ENCODE measurements at regions not wholly inside any gene's neighbourhood (a gene's known extent, or its start where the extent isn't known, plus 50 kb on each side); places are given as distances from the start of the nearest gene placed in this dataset.

- TF ChIP-seq, protein P1, sequence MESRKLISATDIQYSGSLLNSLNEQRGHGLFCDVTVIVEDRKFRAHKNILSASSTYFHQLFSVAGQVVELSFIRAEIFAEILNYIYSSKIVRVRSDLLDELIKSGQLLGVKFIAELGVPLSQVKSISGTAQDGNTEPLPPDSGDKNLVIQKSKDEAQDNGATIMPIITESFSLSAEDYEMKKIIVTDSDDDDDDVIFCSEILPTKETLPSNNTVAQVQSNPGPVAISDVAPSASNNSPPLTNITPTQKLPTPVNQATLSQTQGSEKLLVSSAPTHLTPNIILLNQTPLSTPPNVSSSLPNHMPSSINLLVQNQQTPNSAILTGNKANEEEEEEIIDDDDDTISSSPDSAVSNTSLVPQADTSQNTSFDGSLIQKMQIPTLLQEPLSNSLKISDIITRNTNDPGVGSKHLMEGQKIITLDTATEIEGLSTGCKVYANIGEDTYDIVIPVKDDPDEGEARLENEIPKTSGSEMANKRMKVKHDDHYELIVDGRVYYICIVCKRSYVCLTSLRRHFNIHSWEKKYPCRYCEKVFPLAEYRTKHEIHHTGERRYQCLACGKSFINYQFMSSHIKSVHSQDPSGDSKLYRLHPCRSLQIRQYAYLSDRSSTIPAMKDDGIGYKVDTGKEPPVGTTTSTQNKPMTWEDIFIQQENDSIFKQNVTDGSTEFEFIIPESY (IDR thresholded peaks at IDR 0.05): no peak
- no peak for TF ChIP-seq HNF4G (IDR thresholded peaks at IDR 0.05)
- TF ChIP-seq FOXA1 (IDR thresholded peaks at IDR 0.05): no peak
- no peak for TF ChIP-seq RXRA (IDR thresholded peaks at IDR 0.05)
- TF ChIP-seq, protein P2, sequence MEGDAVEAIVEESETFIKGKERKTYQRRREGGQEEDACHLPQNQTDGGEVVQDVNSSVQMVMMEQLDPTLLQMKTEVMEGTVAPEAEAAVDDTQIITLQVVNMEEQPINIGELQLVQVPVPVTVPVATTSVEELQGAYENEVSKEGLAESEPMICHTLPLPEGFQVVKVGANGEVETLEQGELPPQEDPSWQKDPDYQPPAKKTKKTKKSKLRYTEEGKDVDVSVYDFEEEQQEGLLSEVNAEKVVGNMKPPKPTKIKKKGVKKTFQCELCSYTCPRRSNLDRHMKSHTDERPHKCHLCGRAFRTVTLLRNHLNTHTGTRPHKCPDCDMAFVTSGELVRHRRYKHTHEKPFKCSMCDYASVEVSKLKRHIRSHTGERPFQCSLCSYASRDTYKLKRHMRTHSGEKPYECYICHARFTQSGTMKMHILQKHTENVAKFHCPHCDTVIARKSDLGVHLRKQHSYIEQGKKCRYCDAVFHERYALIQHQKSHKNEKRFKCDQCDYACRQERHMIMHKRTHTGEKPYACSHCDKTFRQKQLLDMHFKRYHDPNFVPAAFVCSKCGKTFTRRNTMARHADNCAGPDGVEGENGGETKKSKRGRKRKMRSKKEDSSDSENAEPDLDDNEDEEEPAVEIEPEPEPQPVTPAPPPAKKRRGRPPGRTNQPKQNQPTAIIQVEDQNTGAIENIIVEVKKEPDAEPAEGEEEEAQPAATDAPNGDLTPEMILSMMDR (IDR thresholded peaks at IDR 0.05; ENCODE audit: low read depth, low read length, missing input control): no peak
- 70% methylated on average over 4 of the region's 4 CpGs for WGBS
- DNase-seq (ENCODE audit: low spot score): no peak
Observed at GRCh38 chr5:166013415-166013814, 2278.0 kb upstream of the WWC1 start.

GRCh38 chr5:166014256-166014655, 2277.2 kb upstream of the WWC1 start:
- Histone ChIP-seq H3K27ac (ENCODE audit: low read depth in 1 of 2, low read length in 2 of 2) (no peak overlapping the region), H3K27me3 (ENCODE audit: control insufficient read depth in 4 of 4, insufficient read depth in 4 of 4, low read length in 3 of 4) (no peaks in the 10 kb centered on the region), H3K9me3 (ENCODE audit: control insufficient read depth in 4 of 4, low read length in 3 of 4) (peaks cover 0 to 3% (median 0%) of the 10 kb centered on the region in 4 donors), H3K36me3 (ENCODE audit: control insufficient read depth in 4 of 4, insufficient read depth in 3 of 4, low read depth in 1 of 4, low read length in 3 of 4) (no peaks in the 10 kb centered on the region), H3K4me3 (ENCODE audit: low read depth in 1 of 3, low read length in 3 of 3) (no peak overlapping the region), H3K9ac (ENCODE audit: low read depth in 1 of 2, low read length in 2 of 2) (no peak overlapping the region), H3K4me1 (ENCODE audit: control insufficient read depth in 4 of 4, insufficient read depth in 4 of 4, low read length in 3 of 4) (no peaks in the 10 kb centered on the region)
- TF ChIP-seq HNF4G (IDR thresholded peaks at IDR 0.05) (no peak), SP1 (IDR thresholded peaks at IDR 0.05) (no peak)
- TF ChIP-seq, protein P3, sequence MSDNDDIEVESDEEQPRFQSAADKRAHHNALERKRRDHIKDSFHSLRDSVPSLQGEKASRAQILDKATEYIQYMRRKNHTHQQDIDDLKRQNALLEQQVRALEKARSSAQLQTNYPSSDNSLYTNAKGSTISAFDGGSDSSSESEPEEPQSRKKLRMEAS (IDR thresholded peaks at IDR 0.05): no peak
- DNase-seq (ENCODE audit: low spot score): no peak
- WGBS: 45% methylated on average over 2 of the region's 2 CpGs

More at GRCh38 chr5:166013415-166013814, 2278.0 kb upstream of the WWC1 start:
- H3K4me3 ChIP-seq (ENCODE audit: low read depth in 1 of 3, low read length in 3 of 3): no peak overlapping the region
- H3K9ac ChIP-seq (ENCODE audit: low read depth in 1 of 2, low read length in 2 of 2): no peak overlapping the region
- H3K27ac ChIP-seq (ENCODE audit: low read depth in 1 of 2, low read length in 2 of 2): no peak overlapping the region
- no peaks in the 10 kb centered on the region for H3K36me3 ChIP-seq (ENCODE audit: control insufficient read depth in 4 of 4, insufficient read depth in 3 of 4, low read depth in 1 of 4, low read length in 3 of 4)
- no peaks in the 10 kb centered on the region for H3K4me1 ChIP-seq (ENCODE audit: control insufficient read depth in 4 of 4, insufficient read depth in 4 of 4, low read length in 3 of 4)
- H3K27me3 ChIP-seq (ENCODE audit: control insufficient read depth in 4 of 4, insufficient read depth in 4 of 4, low read length in 3 of 4): no peaks in the 10 kb centered on the region
- H3K9me3 ChIP-seq (ENCODE audit: control insufficient read depth in 4 of 4, low read length in 3 of 4): peaks cover 0 to 3% (median 0%) of the 10 kb centered on the region in 4 donors

- Histone ChIP-seq H3K4me3 (ENCODE audit: low read depth in 1 of 3, low read length in 3 of 3) (no peak overlapping the region), H3K9me3 (ENCODE audit: control insufficient read depth in 4 of 4, low read length in 3 of 4) (no peaks in the 10 kb centered on the region), H3K4me1 (ENCODE audit: control insufficient read depth in 4 of 4, insufficient read depth in 4 of 4, low read length in 3 of 4) (no peaks in the 10 kb centered on the region), H3K27me3 (ENCODE audit: control insufficient read depth in 4 of 4, insufficient read depth in 4 of 4, low read length in 3 of 4) (peaks cover 0 to 3% (median 0%) of the 10 kb centered on the region in 4 donors), H3K27ac (ENCODE audit: low read depth in 1 of 2, low read length in 2 of 2) (no peak overlapping the region), H3K36me3 (ENCODE audit: control insufficient read depth in 4 of 4, insufficient read depth in 3 of 4, low read depth in 1 of 4, low read length in 3 of 4) (no peaks in the 10 kb centered on the region), H3K9ac (ENCODE audit: low read depth in 1 of 2, low read length in 2 of 2) (no peak overlapping the region)
- 61% methylated on average over 1 of the region's 1 CpG for WGBS
- no peak for DNase-seq (ENCODE audit: low spot score)
- TF ChIP-seq YY1 (IDR thresholded peaks at IDR 0.05): no peak
- TF ChIP-seq, protein P4, sequence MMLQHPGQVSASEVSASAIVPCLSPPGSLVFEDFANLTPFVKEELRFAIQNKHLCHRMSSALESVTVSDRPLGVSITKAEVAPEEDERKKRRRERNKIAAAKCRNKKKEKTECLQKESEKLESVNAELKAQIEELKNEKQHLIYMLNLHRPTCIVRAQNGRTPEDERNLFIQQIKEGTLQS (IDR thresholded peaks at IDR 0.05): no peak
- no peak for TF ChIP-seq EGR1 (IDR thresholded peaks at IDR 0.05; ENCODE audit: low read depth in 2 of 2)
- TF ChIP-seq JUND (IDR thresholded peaks at IDR 0.05): no peak
- TF ChIP-seq RAD21 (IDR thresholded peaks at IDR 0.05): no peak
- TF ChIP-seq, protein P5, sequence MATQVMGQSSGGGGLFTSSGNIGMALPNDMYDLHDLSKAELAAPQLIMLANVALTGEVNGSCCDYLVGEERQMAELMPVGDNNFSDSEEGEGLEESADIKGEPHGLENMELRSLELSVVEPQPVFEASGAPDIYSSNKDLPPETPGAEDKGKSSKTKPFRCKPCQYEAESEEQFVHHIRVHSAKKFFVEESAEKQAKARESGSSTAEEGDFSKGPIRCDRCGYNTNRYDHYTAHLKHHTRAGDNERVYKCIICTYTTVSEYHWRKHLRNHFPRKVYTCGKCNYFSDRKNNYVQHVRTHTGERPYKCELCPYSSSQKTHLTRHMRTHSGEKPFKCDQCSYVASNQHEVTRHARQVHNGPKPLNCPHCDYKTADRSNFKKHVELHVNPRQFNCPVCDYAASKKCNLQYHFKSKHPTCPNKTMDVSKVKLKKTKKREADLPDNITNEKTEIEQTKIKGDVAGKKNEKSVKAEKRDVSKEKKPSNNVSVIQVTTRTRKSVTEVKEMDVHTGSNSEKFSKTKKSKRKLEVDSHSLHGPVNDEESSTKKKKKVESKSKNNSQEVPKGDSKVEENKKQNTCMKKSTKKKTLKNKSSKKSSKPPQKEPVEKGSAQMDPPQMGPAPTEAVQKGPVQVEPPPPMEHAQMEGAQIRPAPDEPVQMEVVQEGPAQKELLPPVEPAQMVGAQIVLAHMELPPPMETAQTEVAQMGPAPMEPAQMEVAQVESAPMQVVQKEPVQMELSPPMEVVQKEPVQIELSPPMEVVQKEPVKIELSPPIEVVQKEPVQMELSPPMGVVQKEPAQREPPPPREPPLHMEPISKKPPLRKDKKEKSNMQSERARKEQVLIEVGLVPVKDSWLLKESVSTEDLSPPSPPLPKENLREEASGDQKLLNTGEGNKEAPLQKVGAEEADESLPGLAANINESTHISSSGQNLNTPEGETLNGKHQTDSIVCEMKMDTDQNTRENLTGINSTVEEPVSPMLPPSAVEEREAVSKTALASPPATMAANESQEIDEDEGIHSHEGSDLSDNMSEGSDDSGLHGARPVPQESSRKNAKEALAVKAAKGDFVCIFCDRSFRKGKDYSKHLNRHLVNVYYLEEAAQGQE (IDR thresholded peaks at IDR 0.05): no peak
- TF ChIP-seq, protein P1 (IDR thresholded peaks at IDR 0.05): no peak
- TF ChIP-seq, protein P3 (IDR thresholded peaks at IDR 0.05): no peak
- no peak for TF ChIP-seq NR2F2 (IDR thresholded peaks at IDR 0.05)
- TF ChIP-seq HNF4G (IDR thresholded peaks at IDR 0.05): no peak
Observed at GRCh38 chr5:166018716-166019115, 2272.7 kb upstream of the WWC1 start.

Measured in liver (tissue), 8 donors.